ENCODE measurements at regions not wholly inside any gene's neighbourhood (a gene's known extent, or its start where the extent isn't known, plus 50 kb on each side); places are given as distances from the start of the nearest gene placed in this dataset.

DNA sequence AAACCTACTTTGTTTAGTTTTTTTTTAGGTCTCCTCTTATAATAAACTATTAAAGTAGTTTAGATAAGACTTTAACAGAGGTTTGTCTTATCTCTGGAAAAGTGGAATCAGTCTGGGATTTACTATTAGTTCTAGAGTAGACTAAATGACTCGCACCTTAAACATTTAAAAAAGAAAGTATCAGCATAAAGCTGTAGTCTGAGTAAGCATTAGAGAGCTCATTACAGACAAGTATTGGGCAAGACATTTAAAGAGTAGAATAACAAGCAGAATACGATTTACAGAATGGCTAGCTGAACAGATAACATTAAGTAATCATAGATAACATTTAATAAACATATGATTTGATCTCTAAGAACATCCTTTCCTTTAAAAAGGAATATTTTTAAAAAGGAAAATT is 226.0 kb upstream of the DMAC1 start:
- no peak overlapping the region for H3K4me3 ChIP-seq
- ATAC-seq: no peak
- H3K27me3 ChIP-seq: no peaks in the 10 kb centered on the region
- TF ChIP-seq, protein P1, sequence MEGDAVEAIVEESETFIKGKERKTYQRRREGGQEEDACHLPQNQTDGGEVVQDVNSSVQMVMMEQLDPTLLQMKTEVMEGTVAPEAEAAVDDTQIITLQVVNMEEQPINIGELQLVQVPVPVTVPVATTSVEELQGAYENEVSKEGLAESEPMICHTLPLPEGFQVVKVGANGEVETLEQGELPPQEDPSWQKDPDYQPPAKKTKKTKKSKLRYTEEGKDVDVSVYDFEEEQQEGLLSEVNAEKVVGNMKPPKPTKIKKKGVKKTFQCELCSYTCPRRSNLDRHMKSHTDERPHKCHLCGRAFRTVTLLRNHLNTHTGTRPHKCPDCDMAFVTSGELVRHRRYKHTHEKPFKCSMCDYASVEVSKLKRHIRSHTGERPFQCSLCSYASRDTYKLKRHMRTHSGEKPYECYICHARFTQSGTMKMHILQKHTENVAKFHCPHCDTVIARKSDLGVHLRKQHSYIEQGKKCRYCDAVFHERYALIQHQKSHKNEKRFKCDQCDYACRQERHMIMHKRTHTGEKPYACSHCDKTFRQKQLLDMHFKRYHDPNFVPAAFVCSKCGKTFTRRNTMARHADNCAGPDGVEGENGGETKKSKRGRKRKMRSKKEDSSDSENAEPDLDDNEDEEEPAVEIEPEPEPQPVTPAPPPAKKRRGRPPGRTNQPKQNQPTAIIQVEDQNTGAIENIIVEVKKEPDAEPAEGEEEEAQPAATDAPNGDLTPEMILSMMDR (IDR thresholded peaks at IDR 0.05): no peak
- intact Hi-C loops (cut with DNase I): no loop called here
- no peaks in the 10 kb centered on the region for H3K4me1 ChIP-seq
- no peak for DNase-seq
- no peaks in the 10 kb centered on the region for H3K36me3 ChIP-seq
- no peak overlapping the region for H3K27ac ChIP-seq
- peaks cover 0 to 7% of the 10 kb centered on the region in 2 donors for H3K9me3 ChIP-seq

DNA sequence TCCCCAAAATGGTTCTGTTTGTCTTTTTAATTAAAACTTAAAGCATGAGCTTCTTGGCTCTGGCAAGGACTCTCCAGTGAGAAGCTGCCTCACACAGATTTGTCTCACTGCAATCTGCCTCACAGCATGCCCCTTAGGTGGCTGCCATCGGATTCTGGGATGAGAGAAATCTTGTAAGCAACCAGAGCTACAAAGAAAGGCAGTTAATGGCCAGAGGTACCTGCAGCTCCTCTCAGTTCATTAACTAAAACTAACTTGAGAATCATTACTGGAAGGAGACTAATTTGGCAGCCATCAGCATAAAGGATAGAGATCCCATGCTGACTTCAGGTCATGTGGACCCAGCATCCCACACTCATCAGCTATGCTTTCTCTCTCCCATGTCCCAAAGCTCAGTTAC is 220.6 kb upstream of the DMAC1 start:
- Histone ChIP-seq H3K9me3 (peaks cover 0 to 7% of the 10 kb centered on the region in 2 donors), H3K27me3 (no peaks in the 10 kb centered on the region), H3K4me1 (no peaks in the 10 kb centered on the region), H3K4me3 (no peak overlapping the region), H3K27ac (no peak overlapping the region), H3K36me3 (no peaks in the 10 kb centered on the region)
- TF ChIP-seq, protein P1 (IDR thresholded peaks at IDR 0.05): no peak
- ATAC-seq (no peak), DNase-seq (no peak)
- intact Hi-C loops (cut with DNase I): no loop called here

DNA sequence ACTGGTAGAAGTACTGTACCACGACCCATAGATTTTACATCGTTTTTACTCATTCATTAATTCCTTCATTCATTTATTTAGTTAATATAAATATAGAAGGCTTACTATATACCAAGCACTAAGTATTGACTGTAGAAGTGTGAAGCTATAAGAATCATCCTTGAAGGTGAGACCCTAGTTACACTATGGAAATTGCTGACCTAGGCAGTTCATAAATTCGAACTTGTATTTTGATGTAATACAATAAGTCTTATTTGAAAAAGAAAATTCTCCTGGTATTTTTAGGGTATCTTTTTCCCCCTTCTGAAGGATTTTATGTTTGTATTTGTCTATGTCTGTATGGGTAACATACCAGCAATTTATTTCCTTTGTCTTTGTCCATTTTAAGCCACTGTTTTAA is 220.1 kb upstream of the DMAC1 start:
- ATAC-seq (no peak), DNase-seq (no peak)
- H3K4me1 ChIP-seq: no peaks in the 10 kb centered on the region
- no peaks in the 10 kb centered on the region for H3K36me3 ChIP-seq
- TF ChIP-seq, protein P1 (IDR thresholded peaks at IDR 0.05): no peak
- H3K27ac ChIP-seq: no peak overlapping the region
- no peak overlapping the region for H3K4me3 ChIP-seq
- intact Hi-C loops (cut with DNase I): no loop called here
- H3K27me3 ChIP-seq: no peaks in the 10 kb centered on the region
- H3K9me3 ChIP-seq: peaks cover 0 to 7% of the 10 kb centered on the region in 2 donors

DNA sequence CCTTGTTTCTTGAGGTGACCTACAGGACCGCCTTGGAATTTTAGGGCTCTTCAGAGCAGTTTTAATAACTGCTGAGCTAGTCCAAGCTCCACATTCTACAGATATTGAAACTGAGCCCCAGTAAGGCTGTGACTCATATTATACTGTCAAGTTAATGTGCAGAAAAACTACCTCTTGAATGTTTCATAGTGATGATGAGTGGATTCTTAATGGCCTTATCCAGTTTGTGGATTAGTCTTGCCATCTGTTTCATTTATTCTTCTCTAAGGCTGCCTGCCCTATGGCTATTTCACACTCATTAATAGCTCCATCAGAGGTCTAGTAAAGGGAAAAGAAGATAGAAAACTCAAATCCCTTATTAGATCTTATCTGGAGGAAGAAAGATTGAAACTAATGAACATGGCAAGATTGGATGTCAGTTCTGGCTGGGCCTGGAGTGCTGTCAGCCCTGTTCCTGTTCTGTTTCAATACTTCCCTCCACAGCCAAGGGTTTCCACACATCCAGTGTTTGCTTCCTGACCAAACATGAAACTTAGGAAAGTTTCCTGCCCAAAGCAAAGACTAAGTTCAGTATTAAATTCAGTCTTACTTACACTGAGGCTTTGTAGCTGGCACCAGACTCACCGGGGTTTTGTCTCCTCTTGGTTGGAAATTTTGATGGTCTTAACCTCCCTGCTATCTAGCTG is 215.6 kb upstream of the DMAC1 start:
- H3K4me1 ChIP-seq: no peaks in the 10 kb centered on the region
- TF ChIP-seq, protein P1 (IDR thresholded peaks at IDR 0.05): no peak
- no peak for ATAC-seq
- no peak overlapping the region for H3K27ac ChIP-seq
- H3K4me3 ChIP-seq: no peak overlapping the region
- no peaks in the 10 kb centered on the region for H3K27me3 ChIP-seq
- intact Hi-C loops (cut with DNase I): no loop called here
- H3K36me3 ChIP-seq: no peaks in the 10 kb centered on the region
- H3K9me3 ChIP-seq: no peaks in the 10 kb centered on the region
- no peak for DNase-seq

DNA sequence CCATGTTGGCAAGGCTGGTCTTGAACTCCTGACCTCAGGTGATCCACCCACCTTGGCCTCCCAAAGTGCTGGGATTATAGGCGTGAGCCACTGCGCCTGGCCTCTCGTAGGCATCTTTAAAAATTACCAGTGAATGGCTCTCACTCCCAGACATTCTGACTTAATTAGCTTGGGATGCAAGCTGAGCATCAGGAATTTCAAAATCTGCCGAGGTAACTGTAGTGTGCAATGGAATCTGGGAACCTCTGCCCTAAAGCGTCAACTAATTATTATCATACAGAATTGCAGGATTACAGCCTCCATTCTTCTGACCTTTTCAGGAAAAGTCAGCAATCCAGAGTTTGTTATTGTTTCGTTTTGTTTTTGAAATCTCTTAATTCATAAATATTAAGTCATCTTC is 213.4 kb upstream of the DMAC1 start:
- H3K4me3 ChIP-seq: no peak overlapping the region
- intact Hi-C loops (cut with DNase I): no loop called here
- no peaks in the 10 kb centered on the region for H3K9me3 ChIP-seq
- no peaks in the 10 kb centered on the region for H3K27me3 ChIP-seq
- DNase-seq (no peak), ATAC-seq (no peak)
- H3K4me1 ChIP-seq: no peaks in the 10 kb centered on the region
- H3K36me3 ChIP-seq: no peaks in the 10 kb centered on the region
- H3K27ac ChIP-seq: no peak overlapping the region
- TF ChIP-seq, protein P1 (IDR thresholded peaks at IDR 0.05): no peak

All from left lung (tissue), 4 donors.